ENCODE measurements at regions not wholly inside any gene's neighbourhood (a gene's known extent, or its start where the extent isn't known, plus 50 kb on each side); places are given as distances from the start of the nearest gene placed in this dataset.

DNA sequence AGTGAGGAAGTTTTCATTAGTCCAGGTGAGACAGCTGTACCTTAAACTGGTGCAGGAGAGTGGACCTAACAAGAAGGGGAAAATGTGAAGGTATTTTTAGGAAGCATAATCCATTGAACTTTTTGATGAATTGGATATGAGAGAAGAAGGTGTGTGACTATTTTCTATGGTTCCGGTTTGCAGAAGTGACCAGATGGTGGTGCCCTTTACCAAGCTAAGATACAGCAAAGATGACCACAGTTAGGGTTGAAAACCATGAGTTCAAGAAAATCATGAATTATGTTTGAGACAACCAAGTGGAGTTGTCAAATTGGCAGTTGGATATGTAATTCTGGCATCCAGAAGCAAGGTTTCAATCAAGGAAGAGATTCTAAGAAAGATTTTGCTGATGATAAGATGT, 61.9 kb upstream of the NRSN1 start:
- DNase-seq (ENCODE audit: low read depth) = no peak
- peak; percentile 31 for TF ChIP-seq CTCF (conservative IDR thresholded peaks at IDR 0.05; ENCODE audit: low read length)
- no peak overlapping the region for H3K4me3 ChIP-seq (ENCODE audit: low read length)

GRCh38 chr6:24064832-24065231, 61.2 kb upstream of the NRSN1 start:
- DNase-seq (ENCODE audit: low read depth) = no peak

DNA sequence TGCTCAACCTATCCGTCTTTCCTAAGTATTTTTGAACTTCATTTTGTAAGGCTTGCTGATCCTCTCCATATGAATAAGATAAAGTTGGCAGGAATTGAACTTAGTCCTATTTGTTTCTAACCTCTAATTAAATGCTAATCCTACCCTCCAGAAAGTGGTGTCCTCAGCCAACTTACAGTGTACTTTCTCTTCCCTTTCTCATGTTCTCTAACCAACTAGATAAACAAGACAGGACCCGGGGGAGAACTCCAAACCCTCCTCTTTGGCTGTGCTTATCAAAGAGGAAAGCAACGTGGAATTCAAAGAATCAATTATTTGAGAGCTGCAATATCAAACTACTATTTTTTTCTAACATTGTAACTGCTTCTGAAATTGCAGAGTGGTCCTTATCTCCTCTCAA, 56.5 kb upstream of the NRSN1 start:
- DNase-seq (ENCODE audit: low read depth) = no peak
- no peak overlapping the region for H3K4me3 ChIP-seq (ENCODE audit: low read length)
- TF ChIP-seq CTCF (conservative IDR thresholded peaks at IDR 0.05; ENCODE audit: low read length) = no peak

More at GRCh38 chr6:24064832-24065231, 61.2 kb upstream of the NRSN1 start:
- H3K4me3 ChIP-seq (ENCODE audit: low read length) = no peak overlapping the region
- no peak for TF ChIP-seq CTCF (conservative IDR thresholded peaks at IDR 0.05; ENCODE audit: low read length)

GRCh38 chr6:24072038-24072746, 53.8 kb upstream of the NRSN1 start:
- no peak for DNase-seq (ENCODE audit: low read depth)
- TF ChIP-seq CTCF (conservative IDR thresholded peaks at IDR 0.05; ENCODE audit: low read length) = no peak
- H3K4me3 ChIP-seq (ENCODE audit: low read length) = no peak overlapping the region

GRCh38 chr6:24076011-24076410, 50.0 kb upstream of the NRSN1 start:
- no peak for TF ChIP-seq CTCF (conservative IDR thresholded peaks at IDR 0.05; ENCODE audit: low read length)
- no peak for DNase-seq (ENCODE audit: low read depth)
- no peak overlapping the region for H3K4me3 ChIP-seq (ENCODE audit: low read length)
